Mesenchymal stem cell (in vitro differentiated cells and primary cell): ENCODE measurements at regions not wholly inside any gene's neighbourhood (a gene's known extent, or its start where the extent isn't known, plus 50 kb on each side); places are given as distances from the start of the nearest gene placed in this dataset.
"Not testable (repeated sequence)": the region's sequence is repeated elsewhere in the genome, so short reads cannot be mapped to it uniquely, and the experiment has no call there.

ENCODE experiments used
- DNase-seq: peaks from one replicate; pipeline ENCODE4 v3.0.0-alpha.2; 2013
- H2AFZ ChIP-seq: one replicate; pipeline ENCODE4 v1.6.1; 2013; ENCODE audit warnings: low read depth, mild to moderate bottlenecking, control low read depth, inconsistent platforms, low read length, moderate library complexity
- H2AK5ac ChIP-seq: 2 replicates; pipeline ENCODE4 v1.6.1; 2013; ENCODE audit warnings: low read length, moderate library complexity, mild to moderate bottlenecking, inconsistent platforms; ENCODE audit not compliant: severe bottlenecking
- H2BK120ac ChIP-seq: one replicate; pipeline ENCODE4 v1.6.1; 2013; ENCODE audit warnings: low read depth, mild to moderate bottlenecking, inconsistent platforms, low read length, moderate library complexity
- H2BK12ac ChIP-seq, 2 experiments: one replicate each; pipeline ENCODE4 v1.6.1; 2013; ENCODE audit warnings: inconsistent platforms in 2 of 2, low read length in 2 of 2, mild to moderate bottlenecking in 2 of 2, moderate library complexity in 2 of 2, control low read depth in 1 of 2
- H2BK15ac ChIP-seq: one replicate; pipeline ENCODE4 v1.6.1; 2013; ENCODE audit warnings: mild to moderate bottlenecking, low read depth, inconsistent platforms; ENCODE audit not compliant: poor library complexity, severe bottlenecking
- H2BK5ac ChIP-seq: 2 replicates; pipeline ENCODE4 v1.6.1; 2013; ENCODE audit warnings: low read depth, mild to moderate bottlenecking, low read length, control low read depth, inconsistent platforms; ENCODE audit not compliant: poor library complexity, severe bottlenecking
- H3K14ac ChIP-seq, 2 experiments: one replicate each; pipeline ENCODE4 v1.6.1; 2013; ENCODE audit warnings: inconsistent platforms in 2 of 2, low read length in 2 of 2, control low read depth in 1 of 2, mild to moderate bottlenecking in 1 of 2, moderate library complexity in 1 of 2
- H3K18ac ChIP-seq, 2 experiments: one replicate each; pipeline ENCODE4 v1.6.1; 2013; ENCODE audit warnings: inconsistent platforms in 2 of 2, low read length in 2 of 2, control low read depth in 1 of 2, low read depth in 1 of 2, mild to moderate bottlenecking in 1 of 2
- H3K23ac ChIP-seq, 2 experiments: one replicate each; pipeline ENCODE4 v1.6.1; 2013; ENCODE audit warnings: inconsistent platforms in 2 of 2, low read length in 2 of 2, mild to moderate bottlenecking in 2 of 2, moderate library complexity in 2 of 2, control low read depth in 1 of 2
- H3K27ac ChIP-seq: 2 replicates; pipeline ENCODE4 v1.5.1; 2013; ENCODE audit warnings: mild to moderate bottlenecking, moderate library complexity, low read length, control low read depth, inconsistent platforms; ENCODE audit not compliant: poor library complexity, severe bottlenecking
- H3K27me3 ChIP-seq, 2 experiments: 2 replicates each; pipeline versions ENCODE4 v1.6.1 to v1.7.0; 2013; ENCODE audit warnings: low read length in 2 of 2, mild to moderate bottlenecking in 2 of 2, moderate library complexity in 2 of 2, control low read depth in 1 of 2, inconsistent platforms in 1 of 2; ENCODE audit not compliant: control insufficient read depth in 1 of 2, insufficient read depth in 1 of 2
- H3K36me3 ChIP-seq, 2 experiments: 2 replicates each; pipeline versions ENCODE4 v1.6.1 to v1.7.0; 2013; ENCODE audit warnings: low read length in 2 of 2, control low read depth in 1 of 2, inconsistent platforms in 1 of 2, low read depth in 1 of 2, mild to moderate bottlenecking in 1 of 2; ENCODE audit not compliant: insufficient read depth in 2 of 2, control insufficient read depth in 1 of 2
- H3K4ac ChIP-seq, 2 experiments: one replicate each; pipeline ENCODE4 v1.6.1; 2013; ENCODE audit warnings: inconsistent platforms in 2 of 2, low read length in 2 of 2, mild to moderate bottlenecking in 2 of 2, moderate library complexity in 2 of 2, control low read depth in 1 of 2, low read depth in 1 of 2
- H3K4me1 ChIP-seq: 2 replicates; pipeline ENCODE4 v1.6.1; 2013; ENCODE audit warnings: low read depth, low read length, control low read depth; ENCODE audit not compliant: control insufficient read depth, insufficient read depth
- H3K4me2 ChIP-seq: 2 replicates; pipeline ENCODE4 v1.6.1; 2013; ENCODE audit warnings: low read length, mild to moderate bottlenecking, inconsistent platforms; ENCODE audit not compliant: poor library complexity, severe bottlenecking
- H3K4me3 ChIP-seq, 2 experiments: 2 replicates each; pipeline versions ENCODE4 v1.5.1 to v1.7.0; 2013; ENCODE audit warnings: low read length in 2 of 2, mild to moderate bottlenecking in 2 of 2, control low read depth in 1 of 2, low read depth in 1 of 2; ENCODE audit not compliant: insufficient read depth in 1 of 2
- H3K79me1 ChIP-seq: replicated peaks from 2 replicates; pipeline ENCODE4 v1.6.1; 2013; ENCODE audit warnings: mild to moderate bottlenecking, control low read depth, low read length, inconsistent platforms; ENCODE audit not compliant: poor library complexity, severe bottlenecking
- H3K9ac ChIP-seq: 2 replicates; pipeline ENCODE4 v1.7.0; 2013; ENCODE audit warnings: mild to moderate bottlenecking, low read length, moderate library complexity
- H3K9me3 ChIP-seq: 2 replicates; pipeline ENCODE4 v1.7.0; 2013; ENCODE audit warnings: mild to moderate bottlenecking, low read length; ENCODE audit not compliant: control insufficient read depth
- H4K8ac ChIP-seq: one replicate; pipeline ENCODE4 v1.6.1; 2013; ENCODE audit warnings: inconsistent platforms, mild to moderate bottlenecking, low read length, moderate library complexity
- H4K91ac ChIP-seq: one replicate; pipeline ENCODE4 v1.6.1; 2013; ENCODE audit warnings: mild to moderate bottlenecking, low read length, inconsistent platforms
- WGBS: methylation state at CpG from one replicate; pipeline ENCODE4 v1.1.7; 2013; ENCODE audit warnings: mixed read lengths; 5-methylcytosine and 5-hydroxymethylcytosine counted together

DNA sequence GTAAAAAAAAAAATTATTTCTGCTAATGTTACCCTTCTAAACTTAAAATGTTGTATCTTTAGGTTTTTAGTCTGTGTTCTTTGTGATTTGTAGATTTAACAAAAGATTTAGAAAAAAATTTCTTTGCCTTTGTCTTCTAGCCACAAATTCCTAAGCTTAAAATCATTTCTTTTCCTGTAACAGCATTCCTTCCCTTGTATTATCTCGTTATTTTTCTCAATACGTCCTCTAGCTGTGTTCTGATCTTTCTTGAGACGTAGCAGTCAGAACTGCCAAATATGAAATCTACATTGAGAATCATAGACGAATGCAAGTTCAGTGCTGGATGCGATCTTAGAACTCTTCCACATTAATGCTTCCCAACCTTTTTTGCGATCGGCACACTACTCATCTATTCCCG, 283.1 kb downstream of the UTRN start:
- Histone ChIP-seq H2BK5ac (no peak overlapping the region), H2AFZ (no peak overlapping the region), H2AK5ac (no peak overlapping the region), H3K14ac (no peak overlapping the region), H3K4me1 (no peaks in the 10 kb centered on the region), H3K4ac (no peak overlapping the region), H3K18ac (no peak overlapping the region), H2BK15ac (no peak overlapping the region), H2BK12ac (no peak overlapping the region), H4K8ac (no peak overlapping the region), H3K36me3 (peaks cover 4 to 9% of the 10 kb centered on the region in 2 experiments), H3K9me3 (no peaks in the 10 kb centered on the region), H3K4me3 (no peak overlapping the region), H3K9ac (no peak overlapping the region), H3K27me3 (no peaks in the 10 kb centered on the region), H4K91ac (no peak overlapping the region), H2BK120ac (no peak overlapping the region), H3K27ac (no peak overlapping the region), H3K4me2 (no peak overlapping the region), H3K79me1 (peaks cover 7% of the 10 kb centered on the region), H3K23ac (no peak overlapping the region)
- 95% methylated on average over 7 of the region's 8 CpGs for WGBS
- no peak for DNase-seq

DNA sequence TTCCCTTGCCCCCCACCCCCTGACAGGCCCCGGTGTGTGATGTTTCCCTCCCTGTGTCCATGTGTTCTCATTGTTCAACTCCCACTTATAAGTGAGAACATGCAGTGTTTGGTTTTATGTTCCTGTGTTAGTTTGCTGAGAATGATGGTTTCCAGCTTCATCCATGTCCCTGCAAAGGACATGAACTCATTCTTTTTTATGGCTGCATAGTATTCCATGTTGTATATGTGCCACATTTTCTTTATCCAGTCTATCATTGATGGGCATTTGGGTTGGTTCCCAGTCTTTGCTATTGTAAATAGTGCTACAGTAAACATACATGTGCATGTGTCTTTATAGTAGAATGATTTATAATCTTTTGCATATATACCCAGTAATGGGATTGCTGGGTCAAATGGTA, 287.4 kb downstream of the UTRN start:
- H3K27me3 ChIP-seq, H3K4me3 ChIP-seq, H4K91ac ChIP-seq, H3K4ac ChIP-seq, H3K9ac ChIP-seq, H3K27ac ChIP-seq, H3K18ac ChIP-seq, H3K23ac ChIP-seq, H2AK5ac ChIP-seq, H2AFZ ChIP-seq, H3K4me2 ChIP-seq, H2BK120ac ChIP-seq, H3K4me1 ChIP-seq, H3K9me3 ChIP-seq, H2BK15ac ChIP-seq, DNase-seq, H4K8ac ChIP-seq, H3K14ac ChIP-seq, H2BK12ac ChIP-seq, H2BK5ac ChIP-seq, H3K79me1 ChIP-seq: not testable (repeated sequence)
- H3K36me3 ChIP-seq, result peaks cover 4 to 11% of the 10 kb centered on the region in 2 experiments
- WGBS, result no CpG with 5 or more reads among the region's 1 CpG

DNA sequence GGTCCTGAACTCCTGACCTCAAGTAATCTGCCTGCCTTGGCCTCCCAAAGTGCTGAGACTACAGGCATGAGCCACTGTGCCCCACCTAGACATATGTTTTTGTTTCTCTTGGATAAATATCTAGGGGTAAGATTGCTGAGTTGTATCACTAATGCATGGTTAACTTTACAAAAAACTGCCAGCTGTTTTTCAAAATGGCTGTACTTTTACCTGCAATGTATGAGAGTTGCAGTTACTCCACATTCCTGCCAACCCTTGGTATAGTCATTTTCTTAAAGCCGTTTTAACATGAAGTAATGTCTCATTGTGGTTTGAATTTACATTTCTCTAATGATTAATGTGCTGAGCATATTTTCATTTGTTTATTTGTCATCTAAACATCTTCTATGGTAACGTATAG, 289.7 kb downstream of the UTRN start:
- no CpG with 5 or more reads among the region's 2 CpGs for WGBS
- H3K36me3 ChIP-seq, result peaks cover 12 to 15% of the 10 kb centered on the region in 2 experiments
- H2BK15ac ChIP-seq, result no peak overlapping the region
- peaks cover 5% of the 10 kb centered on the region for H3K79me1 ChIP-seq
- no peaks in the 10 kb centered on the region for H3K27me3 ChIP-seq
- H3K4me2 ChIP-seq, result no peak overlapping the region
- H3K23ac ChIP-seq, result no peak overlapping the region
- no peak overlapping the region for H3K27ac ChIP-seq
- no peak overlapping the region for H4K8ac ChIP-seq
- H3K9ac ChIP-seq, result no peak overlapping the region
- no peak for DNase-seq
- no peak overlapping the region for H3K4ac ChIP-seq
- no peak overlapping the region for H2BK5ac ChIP-seq
- H2AFZ ChIP-seq, result no peak overlapping the region
- peak overlapping the region in 1 of 2 experiments; percentile 21 for H3K18ac ChIP-seq
- no peak overlapping the region for H3K14ac ChIP-seq
- no peak overlapping the region for H2BK120ac ChIP-seq
- H3K4me3 ChIP-seq, result no peak overlapping the region
- no peak overlapping the region for H4K91ac ChIP-seq
- H2BK12ac ChIP-seq, result no peak overlapping the region
- no peaks in the 10 kb centered on the region for H3K4me1 ChIP-seq
- no peaks in the 10 kb centered on the region for H3K9me3 ChIP-seq
- H2AK5ac ChIP-seq, result no peak overlapping the region

DNA sequence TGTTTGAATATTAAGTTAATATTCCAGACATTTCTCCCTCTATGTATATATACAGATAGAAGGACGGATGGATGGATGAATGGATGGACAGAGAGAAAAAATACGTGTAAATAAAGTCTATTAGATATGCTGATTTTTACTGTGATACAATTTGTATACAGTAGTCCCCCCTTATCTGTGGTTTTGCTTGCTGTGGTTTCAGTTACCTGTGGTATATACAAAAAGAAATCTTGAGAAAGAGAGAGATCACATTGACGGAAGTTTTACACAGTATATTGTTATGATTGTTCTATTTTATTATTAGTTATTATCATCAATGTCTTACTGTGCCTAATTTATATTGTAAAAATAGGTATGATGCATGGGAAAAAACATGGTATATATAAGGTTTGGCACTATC, 290.2 kb downstream of the UTRN start:
- H4K8ac ChIP-seq, result no peak overlapping the region

More for the DNA sequence above, 290.2 kb downstream of the UTRN start:
- H2AFZ ChIP-seq, result no peak overlapping the region
- H3K4me1 ChIP-seq, result no peaks in the 10 kb centered on the region
- H3K27me3 ChIP-seq, result no peaks in the 10 kb centered on the region
- peaks cover 5% of the 10 kb centered on the region for H3K79me1 ChIP-seq
- no peak overlapping the region for H3K23ac ChIP-seq
- no peak for DNase-seq
- H2BK5ac ChIP-seq, result no peak overlapping the region
- 90% methylated on average over 2 of the region's 3 CpGs for WGBS
- no peak overlapping the region for H3K4me2 ChIP-seq
- no peak overlapping the region for H2BK15ac ChIP-seq
- no peak overlapping the region for H4K91ac ChIP-seq
- no peak overlapping the region for H3K9ac ChIP-seq
- H2BK12ac ChIP-seq, result no peak overlapping the region
- no peak overlapping the region for H2AK5ac ChIP-seq
- H3K14ac ChIP-seq, result no peak overlapping the region
- H3K36me3 ChIP-seq, result peaks cover 12 to 15% of the 10 kb centered on the region in 2 experiments
- no peak overlapping the region for H3K18ac ChIP-seq
- no peak overlapping the region for H3K4me3 ChIP-seq
- H3K27ac ChIP-seq, result no peak overlapping the region
- no peak overlapping the region for H2BK120ac ChIP-seq
- H3K4ac ChIP-seq, result no peak overlapping the region
- H3K9me3 ChIP-seq, result no peaks in the 10 kb centered on the region
